Fibroblast of the conjunctiva (primary cell): ENCODE measurements at regions not wholly inside any gene's neighbourhood (a gene's known extent, or its start where the extent isn't known, plus 50 kb on each side); places are given as distances from the start of the nearest gene placed in this dataset.
"Not testable (repeated sequence)": the region's sequence is repeated elsewhere in the genome, so short reads cannot be mapped to it uniquely, and the experiment has no call there.

ENCODE experiments used
- DNase-seq: peaks from one replicate; pipeline ENCODE4 v3.0.0-alpha.2; 2010; ENCODE audit warnings: low read depth

DNA sequence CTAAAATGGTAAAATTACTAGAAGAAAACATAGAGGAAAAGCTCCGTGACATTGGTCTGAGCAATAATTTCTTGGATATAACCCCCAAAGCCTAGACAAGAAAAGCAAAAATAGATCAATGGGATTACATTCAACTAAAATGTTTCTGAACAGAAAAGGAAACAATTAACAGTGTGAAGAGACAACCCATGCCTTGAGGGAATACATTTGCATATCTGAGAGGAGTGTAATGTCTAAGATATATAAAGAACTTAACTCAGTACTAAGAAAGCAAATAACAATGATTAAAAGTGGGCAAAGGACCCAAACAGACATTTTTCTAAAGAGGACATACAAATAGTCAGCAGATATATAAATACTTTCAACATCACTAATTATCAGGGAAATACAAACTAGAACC lies 206.2 kb downstream of the VAPA start:
- DNase-seq = no peak

DNA sequence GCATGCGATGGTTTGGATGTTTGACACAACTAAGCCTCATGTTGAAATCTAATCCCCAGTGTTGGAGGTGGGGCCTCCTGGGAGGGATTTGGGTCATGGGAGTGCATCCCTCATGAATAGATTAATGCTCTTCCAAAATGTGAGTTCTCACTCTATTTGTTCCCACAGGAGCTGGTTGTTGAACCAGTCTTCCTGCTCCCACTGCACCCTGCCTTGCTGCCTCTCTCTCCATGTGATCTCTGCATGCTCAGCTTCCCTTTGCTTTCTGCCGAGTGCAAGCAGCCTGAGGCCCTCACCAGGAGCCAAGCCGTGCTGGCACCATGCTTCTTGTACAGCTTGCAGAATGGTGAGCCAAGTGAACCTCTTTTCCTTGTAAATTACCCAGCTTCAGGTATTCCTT lies 206.8 kb downstream of the VAPA start:
- no peak for DNase-seq

- no peak for DNase-seq
These were observed 207.2 kb downstream of the VAPA start for GRCh38 chr18:10121028-10121427.

- DNase-seq = peak; percentile 24
These were observed 208.1 kb downstream of the VAPA start for GRCh38 chr18:10121786-10122515.

DNA sequence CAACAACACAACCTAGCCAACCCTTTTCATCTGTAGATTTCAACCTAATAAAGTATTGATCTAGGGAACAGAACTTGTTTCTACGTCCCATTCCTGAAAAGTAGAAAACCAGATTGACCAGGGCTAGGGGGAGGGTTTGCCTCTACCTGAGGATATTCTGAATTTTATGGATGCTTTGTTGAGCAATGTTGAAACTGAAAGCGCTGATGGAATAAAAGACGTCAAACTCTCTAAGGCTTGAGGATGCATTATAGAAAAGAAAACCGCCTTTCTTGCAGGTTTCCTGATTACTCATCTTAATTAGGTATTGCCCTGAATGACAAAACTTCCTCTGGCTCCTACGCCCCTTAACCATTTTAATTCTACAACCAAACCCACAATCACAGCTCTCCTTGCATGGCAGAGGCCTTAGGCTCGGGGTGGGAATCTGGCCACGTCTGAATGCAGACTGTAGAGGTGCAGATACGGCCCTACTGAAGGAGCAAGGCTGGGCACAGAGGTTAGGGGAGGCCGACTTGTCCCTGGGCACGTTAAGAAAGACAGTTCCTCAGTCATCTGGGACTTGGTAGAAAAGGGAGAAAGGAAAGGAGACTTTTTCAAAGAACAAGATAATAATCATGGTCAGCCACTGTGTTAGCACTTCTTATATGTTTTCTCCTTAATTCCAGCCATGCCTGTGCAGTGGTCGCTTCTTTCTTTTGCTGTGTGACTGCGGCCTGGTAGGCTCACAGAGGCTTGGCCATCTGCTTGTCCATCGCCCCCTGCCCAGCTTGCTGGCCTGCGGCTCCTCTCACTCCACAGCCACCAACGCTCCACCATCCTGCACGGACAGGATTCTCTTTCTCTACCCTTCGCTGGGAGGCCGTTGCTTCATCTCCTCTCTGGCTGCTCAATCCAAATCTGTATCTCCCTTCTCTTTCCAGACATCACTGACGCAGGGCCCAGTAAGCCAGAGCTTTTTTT lies 209.5 kb downstream of the VAPA start:
- no peak for DNase-seq

DNA sequence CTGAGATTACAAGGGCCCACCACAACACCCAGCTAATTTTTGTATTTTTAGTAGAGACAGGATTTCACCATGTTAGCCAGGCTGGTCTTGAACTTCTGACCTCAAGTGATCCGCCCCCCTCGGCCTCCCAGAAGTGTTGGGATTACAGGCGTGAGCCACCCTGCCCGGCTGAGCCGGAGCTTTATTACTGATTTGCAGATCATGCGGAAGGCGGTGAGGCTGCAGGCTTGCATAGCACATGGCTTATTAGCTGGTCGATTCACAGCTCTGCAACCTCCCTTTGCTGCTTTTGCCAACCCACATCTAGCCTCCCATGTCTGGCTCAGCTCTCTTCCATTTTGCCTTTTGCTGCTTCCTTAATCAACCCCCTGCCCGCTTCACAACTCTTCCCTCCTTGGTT lies 210.3 kb downstream of the VAPA start:
- DNase-seq = no peak

- DNase-seq = no peak
These were observed 210.7 kb downstream of the VAPA start for GRCh38 chr18:10124557-10124956.

DNA sequence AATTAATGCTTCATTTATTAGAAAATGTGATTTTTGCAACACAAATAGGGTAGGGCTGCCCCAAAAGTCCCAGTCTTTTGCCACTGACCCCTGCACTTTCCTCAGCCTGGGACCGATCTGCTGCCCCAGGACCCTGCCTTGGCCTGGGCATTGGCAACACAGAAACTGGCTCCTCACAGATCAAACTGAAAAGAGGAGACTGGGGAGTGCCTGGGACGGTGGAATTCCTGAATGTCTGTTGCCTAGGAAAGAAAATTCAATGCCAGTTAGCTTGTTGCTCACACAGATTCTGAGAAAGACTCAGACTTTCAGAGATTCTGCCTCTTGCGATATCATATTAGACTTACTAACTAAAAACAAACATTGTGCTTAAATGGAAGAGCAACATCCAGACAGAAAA lies 211.2 kb downstream of the VAPA start:
- DNase-seq = no peak

DNA sequence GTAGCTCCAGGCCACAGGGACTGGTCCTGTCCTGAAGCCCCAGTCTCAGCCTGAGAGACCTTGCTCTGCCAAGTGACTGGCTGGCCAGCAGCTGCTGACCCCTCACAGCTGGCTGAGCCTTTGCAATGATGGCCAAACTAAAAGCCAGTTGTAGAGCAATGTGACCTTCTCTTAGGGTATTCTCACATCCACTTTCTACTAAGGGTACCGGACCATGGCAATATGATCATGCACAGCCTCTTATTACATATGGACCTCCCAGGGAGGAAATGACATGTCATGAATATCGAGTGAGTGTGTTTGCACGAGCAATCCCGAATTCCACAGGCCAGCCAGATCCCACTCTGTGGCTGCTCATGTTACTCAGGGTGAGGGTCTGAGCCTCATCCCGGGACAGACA lies 213.9 kb downstream of the VAPA start:
- DNase-seq = no peak

GRCh38 chr18:10128921-10129501 lies 215.2 kb downstream of the VAPA start:
- DNase-seq = no peak

- no peak for DNase-seq
These were observed 216.8 kb downstream of the VAPA start for GRCh38 chr18:10130606-10131005.

GRCh38 chr18:10131081-10131459 lies 217.3 kb downstream of the VAPA start:
- no peak for DNase-seq

- no peak for DNase-seq
These were observed 217.9 kb downstream of the VAPA start for GRCh38 chr18:10131460-10132395.

DNA sequence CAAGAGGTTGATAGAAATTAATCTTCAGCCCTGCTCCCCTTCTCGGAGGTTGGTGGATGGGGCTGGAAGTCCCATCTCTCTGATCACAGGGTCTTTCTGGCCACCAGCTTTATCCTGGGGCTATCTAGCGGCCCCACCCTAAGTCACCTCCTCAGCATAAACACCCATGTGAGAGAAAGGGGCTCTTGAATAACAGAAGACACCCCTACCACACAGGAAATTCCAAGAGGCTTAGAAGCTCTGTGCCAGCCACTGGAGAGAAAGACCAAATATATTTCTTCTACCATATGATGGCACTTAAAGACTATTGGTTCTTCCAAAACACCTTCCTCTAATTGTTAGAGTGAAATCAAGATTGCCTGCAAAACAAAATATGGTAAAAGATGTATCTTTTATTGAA lies 219.7 kb downstream of the VAPA start:
- no peak for DNase-seq

DNA sequence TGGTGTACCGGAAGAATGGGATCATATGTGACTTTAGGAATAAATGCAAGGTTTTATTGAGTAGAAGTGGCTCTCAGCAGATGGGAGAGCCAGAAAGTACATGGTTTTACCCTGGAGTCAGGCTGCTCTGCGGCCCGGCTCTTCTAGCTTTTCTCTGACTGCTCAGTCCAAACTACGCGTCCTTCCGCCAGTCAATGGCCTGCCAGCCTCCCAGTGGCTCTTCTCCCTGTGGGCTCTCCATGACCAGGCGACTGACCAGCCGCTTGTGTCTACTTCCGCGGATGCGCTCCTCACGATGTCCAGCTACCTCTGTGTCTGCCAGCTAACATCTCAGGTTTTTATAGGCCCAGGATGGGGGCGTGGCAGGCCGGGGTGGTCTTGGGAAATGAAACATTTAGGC lies 220.4 kb downstream of the VAPA start:
- DNase-seq = no peak

DNA sequence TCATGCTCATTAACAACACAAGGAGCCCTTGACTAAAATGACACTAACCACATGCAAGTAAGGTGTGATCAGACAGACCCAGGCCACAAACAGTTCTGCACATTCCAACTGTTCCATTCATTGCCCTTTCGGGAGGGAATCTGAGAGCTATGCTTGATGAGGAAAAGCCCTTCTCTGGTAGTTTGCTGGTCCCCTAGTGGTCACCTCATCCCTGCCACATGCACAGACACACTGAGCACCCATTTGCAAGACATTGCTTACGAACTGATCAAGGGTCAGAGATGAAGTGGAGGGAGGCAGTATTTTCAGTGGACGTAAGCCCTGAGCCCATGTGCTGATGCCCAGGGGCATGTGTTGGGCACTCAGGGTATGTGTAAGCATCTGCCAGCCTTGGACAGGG lies 220.9 kb downstream of the VAPA start:
- DNase-seq = not testable (repeated sequence)

DNA sequence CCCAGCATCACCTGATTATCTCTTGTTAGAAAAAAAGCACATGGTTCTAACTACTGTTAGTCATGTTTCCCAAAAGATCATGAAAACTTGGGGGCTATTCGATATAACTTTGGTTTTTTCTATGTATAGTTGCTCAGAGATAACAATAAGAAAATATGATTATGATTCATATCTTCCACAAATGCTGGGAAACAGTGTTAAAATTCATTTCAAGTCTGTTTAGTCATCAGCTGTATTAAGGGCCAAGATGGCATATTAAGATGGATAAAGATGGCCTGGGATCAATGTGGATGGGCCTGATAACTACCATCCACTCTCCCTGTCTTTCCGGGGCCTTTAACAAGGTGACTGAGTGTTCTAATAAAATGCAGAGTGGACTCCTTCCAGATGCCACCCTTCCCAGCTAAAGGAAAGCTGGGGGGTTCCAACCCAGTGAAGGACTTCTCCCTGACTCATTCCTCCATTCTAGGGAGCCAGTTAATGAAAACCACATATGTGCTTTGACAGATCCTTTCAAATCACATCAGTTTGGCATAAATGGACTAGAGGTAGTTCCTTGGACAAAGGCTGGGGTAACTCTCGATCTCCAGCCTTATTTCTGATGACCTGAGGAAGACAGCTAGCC lies 221.6 kb downstream of the VAPA start:
- DNase-seq = no peak

DNA sequence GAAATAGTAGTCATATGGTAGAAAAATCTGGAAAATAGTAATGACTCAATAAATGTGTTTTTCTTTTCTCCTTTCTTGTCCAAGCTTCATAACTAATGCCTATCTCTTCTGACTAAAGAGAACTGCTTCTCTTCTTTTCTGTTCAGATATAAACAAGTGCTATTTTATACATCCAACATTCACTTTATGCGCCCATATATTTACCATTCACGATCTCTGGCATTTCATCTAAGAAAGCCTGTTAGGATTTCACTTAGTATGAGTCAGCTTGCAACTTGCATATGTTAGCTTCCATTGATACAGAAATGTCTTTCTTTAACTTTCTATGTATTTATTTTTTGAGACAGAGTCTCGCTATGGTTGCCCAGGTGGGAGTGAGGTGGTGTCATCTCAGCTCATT lies 224.9 kb downstream of the VAPA start:
- DNase-seq = no peak

DNA sequence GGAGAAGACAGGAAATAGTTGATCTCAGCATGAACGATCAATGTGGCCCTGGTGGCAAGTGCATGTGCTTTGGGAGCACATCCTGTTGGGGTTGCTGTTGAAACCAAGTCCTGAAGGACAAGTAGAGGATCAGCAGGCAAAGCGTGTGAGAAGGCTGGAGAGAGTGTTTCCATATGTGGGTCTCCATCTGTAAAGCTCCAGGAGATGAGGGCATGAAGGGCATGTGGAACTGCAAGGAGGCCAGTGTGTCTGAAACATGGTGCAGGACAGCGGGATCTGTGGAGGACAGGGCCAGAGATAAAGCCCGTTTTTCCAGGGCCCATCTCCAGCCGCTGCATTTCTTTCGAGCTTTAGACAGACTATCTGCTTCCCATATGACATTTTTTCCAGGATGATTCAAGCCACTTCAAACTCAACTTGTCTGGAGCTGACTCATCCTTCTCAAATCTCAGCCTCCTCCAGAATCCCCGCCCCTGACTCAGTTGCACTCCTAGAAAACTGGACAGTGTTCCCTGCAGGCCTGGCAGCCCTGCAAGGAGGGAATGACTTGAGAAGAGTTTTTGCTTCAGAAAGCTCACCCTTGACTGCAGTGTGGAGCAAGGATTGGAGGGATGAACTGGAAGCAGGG lies 226.1 kb downstream of the VAPA start:
- DNase-seq = no peak

GRCh38 chr18:10140461-10141282 lies 226.9 kb downstream of the VAPA start:
- no peak for DNase-seq
